ENCODE measurements at regions not wholly inside any gene's neighbourhood (a gene's known extent, or its start where the extent isn't known, plus 50 kb on each side); places are given as distances from the start of the nearest gene placed in this dataset.

DNA sequence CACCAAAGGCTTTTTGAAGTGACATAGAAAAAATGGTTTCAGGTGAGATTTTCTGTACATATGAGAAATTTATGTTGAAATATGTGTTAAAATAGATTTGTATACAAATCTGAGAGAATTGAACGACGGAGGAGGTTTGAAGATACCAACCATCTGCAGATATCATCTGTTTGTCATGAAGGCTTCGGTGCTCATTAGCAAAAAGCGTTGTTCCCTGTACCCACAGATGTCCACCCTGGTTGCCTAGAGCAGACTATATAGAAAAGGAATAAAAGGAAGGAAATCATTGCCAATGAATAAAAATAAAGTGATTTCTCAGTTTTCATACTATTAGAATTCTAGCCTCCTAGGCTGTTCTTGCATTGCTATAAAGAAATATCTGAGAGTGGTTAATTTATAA lies 2262.8 kb upstream of the ACO1 start:
- WGBS (ENCODE audit: insufficient coverage, low coverage, missing lambda C conversion rate): no CpG with 5 or more reads among the region's 4 CpGs

More for the DNA sequence above, 2262.8 kb upstream of the ACO1 start:
- TF ChIP-seq MAFF (IDR thresholded peaks at IDR 0.05; ENCODE audit: low read length) (no peak), ZNF699 (CRISPR knock-in tag; IDR thresholded peaks at IDR 0.05; ENCODE audit: insufficient replicate concordance) (no peak), ZNF766 (CRISPR knock-in tag; conservative IDR thresholded peaks at IDR 0.05) (no peak), NR2F6 (CRISPR knock-in tag; IDR thresholded peaks at IDR 0.05) (no peak), ZNF324 (CRISPR knock-in tag; IDR thresholded peaks at IDR 0.05) (no peak), ZNF76 (CRISPR knock-in tag; IDR thresholded peaks at IDR 0.05; ENCODE audit: borderline replicate concordance) (no peak), SNIP1 (IDR thresholded peaks at IDR 0.05; ENCODE audit: low read depth) (no peak), ZNF311 (CRISPR knock-in tag; IDR thresholded peaks at IDR 0.05) (no peak), ARNT (IDR thresholded peaks at IDR 0.05) (no peak), TAF15 (IDR thresholded peaks at IDR 0.05; ENCODE audit: low read depth, low read length) (no peak), CHD4 (IDR thresholded peaks at IDR 0.05; ENCODE audit: insufficient read depth, insufficient replicate concordance, low read depth, low read length, poor library complexity, severe bottlenecking) (no peak), BDP1 (IDR thresholded peaks at IDR 0.05; ENCODE audit: insufficient read depth, insufficient read length) (no peak), FOS (IDR thresholded peaks at IDR 0.05; ENCODE audit: extremely low read depth, insufficient read length) (no peak)
- TF ChIP-seq, protein P1, sequence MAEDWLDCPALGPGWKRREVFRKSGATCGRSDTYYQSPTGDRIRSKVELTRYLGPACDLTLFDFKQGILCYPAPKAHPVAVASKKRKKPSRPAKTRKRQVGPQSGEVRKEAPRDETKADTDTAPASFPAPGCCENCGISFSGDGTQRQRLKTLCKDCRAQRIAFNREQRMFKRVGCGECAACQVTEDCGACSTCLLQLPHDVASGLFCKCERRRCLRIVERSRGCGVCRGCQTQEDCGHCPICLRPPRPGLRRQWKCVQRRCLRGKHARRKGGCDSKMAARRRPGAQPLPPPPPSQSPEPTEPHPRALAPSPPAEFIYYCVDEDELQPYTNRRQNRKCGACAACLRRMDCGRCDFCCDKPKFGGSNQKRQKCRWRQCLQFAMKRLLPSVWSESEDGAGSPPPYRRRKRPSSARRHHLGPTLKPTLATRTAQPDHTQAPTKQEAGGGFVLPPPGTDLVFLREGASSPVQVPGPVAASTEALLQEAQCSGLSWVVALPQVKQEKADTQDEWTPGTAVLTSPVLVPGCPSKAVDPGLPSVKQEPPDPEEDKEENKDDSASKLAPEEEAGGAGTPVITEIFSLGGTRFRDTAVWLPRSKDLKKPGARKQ (CRISPR knock-in tag; IDR thresholded peaks at IDR 0.05): no peak
- TF ChIP-seq, protein P2, sequence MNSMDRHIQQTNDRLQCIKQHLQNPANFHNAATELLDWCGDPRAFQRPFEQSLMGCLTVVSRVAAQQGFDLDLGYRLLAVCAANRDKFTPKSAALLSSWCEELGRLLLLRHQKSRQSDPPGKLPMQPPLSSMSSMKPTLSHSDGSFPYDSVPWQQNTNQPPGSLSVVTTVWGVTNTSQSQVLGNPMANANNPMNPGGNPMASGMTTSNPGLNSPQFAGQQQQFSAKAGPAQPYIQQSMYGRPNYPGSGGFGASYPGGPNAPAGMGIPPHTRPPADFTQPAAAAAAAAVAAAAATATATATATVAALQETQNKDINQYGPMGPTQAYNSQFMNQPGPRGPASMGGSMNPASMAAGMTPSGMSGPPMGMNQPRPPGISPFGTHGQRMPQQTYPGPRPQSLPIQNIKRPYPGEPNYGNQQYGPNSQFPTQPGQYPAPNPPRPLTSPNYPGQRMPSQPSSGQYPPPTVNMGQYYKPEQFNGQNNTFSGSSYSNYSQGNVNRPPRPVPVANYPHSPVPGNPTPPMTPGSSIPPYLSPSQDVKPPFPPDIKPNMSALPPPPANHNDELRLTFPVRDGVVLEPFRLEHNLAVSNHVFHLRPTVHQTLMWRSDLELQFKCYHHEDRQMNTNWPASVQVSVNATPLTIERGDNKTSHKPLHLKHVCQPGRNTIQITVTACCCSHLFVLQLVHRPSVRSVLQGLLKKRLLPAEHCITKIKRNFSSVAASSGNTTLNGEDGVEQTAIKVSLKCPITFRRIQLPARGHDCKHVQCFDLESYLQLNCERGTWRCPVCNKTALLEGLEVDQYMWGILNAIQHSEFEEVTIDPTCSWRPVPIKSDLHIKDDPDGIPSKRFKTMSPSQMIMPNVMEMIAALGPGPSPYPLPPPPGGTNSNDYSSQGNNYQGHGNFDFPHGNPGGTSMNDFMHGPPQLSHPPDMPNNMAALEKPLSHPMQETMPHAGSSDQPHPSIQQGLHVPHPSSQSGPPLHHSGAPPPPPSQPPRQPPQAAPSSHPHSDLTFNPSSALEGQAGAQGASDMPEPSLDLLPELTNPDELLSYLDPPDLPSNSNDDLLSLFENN (IDR thresholded peaks at IDR 0.05; ENCODE audit: low read depth in 2 of 2, low read length in 2 of 2): no peak
- TF ChIP-seq, protein P3, sequence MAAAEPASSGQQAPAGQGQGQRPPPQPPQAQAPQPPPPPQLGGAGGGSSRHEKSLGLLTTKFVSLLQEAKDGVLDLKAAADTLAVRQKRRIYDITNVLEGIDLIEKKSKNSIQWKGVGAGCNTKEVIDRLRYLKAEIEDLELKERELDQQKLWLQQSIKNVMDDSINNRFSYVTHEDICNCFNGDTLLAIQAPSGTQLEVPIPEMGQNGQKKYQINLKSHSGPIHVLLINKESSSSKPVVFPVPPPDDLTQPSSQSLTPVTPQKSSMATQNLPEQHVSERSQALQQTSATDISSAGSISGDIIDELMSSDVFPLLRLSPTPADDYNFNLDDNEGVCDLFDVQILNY (CRISPR knock-in tag; IDR thresholded peaks at IDR 0.05): no peak
- Histone ChIP-seq H3K9me3 (replicated peaks; ENCODE audit: control insufficient read depth, insufficient read depth, low read depth, low read length) (no peaks in the 10 kb centered on the region), H2AFZ (ENCODE audit: low read depth, low read length) (no peak overlapping the region), H3K9ac (ENCODE audit: insufficient read depth in 1 of 2, low read depth in 2 of 2, low read length in 2 of 2) (no peak overlapping the region), H3K27ac (ENCODE audit: extremely low read depth, low read depth, low read length) (no peak overlapping the region), H3K4me3 (no peak overlapping the region), H3K9me1 (ENCODE audit: control insufficient read depth, insufficient read depth, low read length) (no peaks in the 10 kb centered on the region), H3K36me3 (ENCODE audit: control insufficient read depth, insufficient read depth, low read length) (no peaks in the 10 kb centered on the region), H3K79me2 (ENCODE audit: control insufficient read depth, insufficient read depth, low read length) (no peaks in the 10 kb centered on the region), H3K27me3 (ENCODE audit: control insufficient read depth in 2 of 2, insufficient read depth in 2 of 2, low read length in 2 of 2) (no peaks in the 10 kb centered on the region), H3K4me2 (ENCODE audit: insufficient read depth, low read length) (no peak overlapping the region), H3K4me1 (replicated peaks in 1 of 2; ENCODE audit: control insufficient read depth in 2 of 2, insufficient read depth in 2 of 2, low read length in 2 of 2) (no peaks in the 10 kb centered on the region), H4K20me1 (replicated peaks; ENCODE audit: control insufficient read depth, insufficient read depth, low read length) (no peaks in the 10 kb centered on the region)
- CTCF ChIA-PET (ENCODE audit: low intra/inter-chr PET ratio): no interaction called here
- intact Hi-C loops (cut with micrococcal nuclease): no loop called here
- BruUV-seq (replicated peaks): no TSS peak
- DNase-seq (ENCODE audit: extremely low read depth in 1 of 4, low spot score in 3 of 4): no peak
- FAIRE-seq: no peak
- ATAC-seq: no peak
- POLR2A ChIA-PET: no interaction called here
- in situ Hi-C loops (cut with MboI): no loop called here

Data from K562 (cell line).